MM.1S (cell line): ENCODE measurements at regions not wholly inside any gene's neighbourhood (a gene's known extent, or its start where the extent isn't known, plus 50 kb on each side); places are given as distances from the start of the nearest gene placed in this dataset.

Source experiments
- DNase-seq: peaks from one replicate; pipeline ENCODE4 v3.0.0-alpha.2; 2015
- H2AFZ ChIP-seq: fragments of 300-600 bp; sonication (generic); 2 replicates; pipeline ENCODE4 v1.6.0; 2016; ENCODE audit warnings: antibody characterized with exemption, low read length
- H3F3A ChIP-seq: fragments of 300-600 bp; sonication (generic); 2 replicates; pipeline ENCODE4 v1.6.1; 2016; ENCODE audit warnings: mild to moderate bottlenecking, antibody characterized with exemption, low read length, moderate library complexity, mixed read lengths; ENCODE audit not compliant: insufficient read depth
- H3K27ac ChIP-seq: fragments of 300-600 bp; sonication (generic); 2 replicates; pipeline ENCODE4 v1.5.1; 2016; ENCODE audit warnings: mild to moderate bottlenecking, low read length
- H3K27me3 ChIP-seq: fragments of 300-600 bp; sonication (generic); replicated peaks from 2 replicates; pipeline ENCODE4 v1.6.0; 2016; ENCODE audit warnings: low read length; ENCODE audit not compliant: insufficient read depth
- H3K36me3 ChIP-seq: fragments of 300-600 bp; sonication (generic); replicated peaks from 2 replicates; pipeline ENCODE4 v1.6.1; 2016; ENCODE audit warnings: mild to moderate bottlenecking, low read length, mixed read lengths; ENCODE audit not compliant: insufficient read depth
- H3K4me1 ChIP-seq: fragments of 300-600 bp; sonication (generic); 2 replicates; pipeline ENCODE4 v1.6.1; 2016; ENCODE audit warnings: low read length, mixed read lengths
- H3K4me2 ChIP-seq: fragments of 300-600 bp; sonication (generic); 2 replicates; pipeline ENCODE4 v1.6.0; 2016; ENCODE audit warnings: low read depth, low read length
- H3K4me3 ChIP-seq: fragments of 300-600 bp; sonication (generic); 2 replicates; pipeline ENCODE4 v1.5.1; 2016; ENCODE audit warnings: low read length, mixed read lengths
- H3K79me2 ChIP-seq: fragments of 300-600 bp; sonication (generic); 2 replicates; pipeline ENCODE4 v1.6.1; 2016; ENCODE audit warnings: mixed run types, low read length, mixed read lengths
- H3K9ac ChIP-seq: fragments of 300-600 bp; sonication (generic); 2 replicates; pipeline ENCODE4 v1.6.1; 2016; ENCODE audit warnings: low read length, mixed read lengths
- H3K9me2 ChIP-seq: fragments of 300-600 bp; sonication (generic); replicated peaks from 2 replicates; pipeline ENCODE4 v1.6.1; 2016; ENCODE audit warnings: mild to moderate bottlenecking, low read length, mixed read lengths; ENCODE audit not compliant: insufficient read depth
- H3K9me3 ChIP-seq: fragments of 300-600 bp; sonication (generic); replicated peaks from 2 replicates; pipeline ENCODE4 v1.6.1; 2016; ENCODE audit warnings: mild to moderate bottlenecking, low read length, mixed read lengths; ENCODE audit not compliant: insufficient read depth
- H4K20me1 ChIP-seq: fragments of 300-600 bp; sonication (generic); 2 replicates; pipeline ENCODE4 v1.6.1; 2016; ENCODE audit warnings: mild to moderate bottlenecking, low read length, moderate library complexity, mixed read lengths; ENCODE audit not compliant: insufficient read depth
- CTCF ChIP-seq: fragments of 300-600 bp; sonication (generic); IDR thresholded peaks from 2 replicates; pipeline ENCODE4 v1.5.1; 2016; ENCODE audit warnings: antibody characterized with exemption, low read length, mixed read lengths
- EZH2 ChIP-seq: fragments of 300-600 bp; sonication (generic); optimal IDR thresholded peaks from 2 replicates; pipeline ENCODE3; 2017; ENCODE audit warnings: low read depth, mild to moderate bottlenecking, antibody characterized with exemption, low read length, mixed read lengths
- EZH2phosphoT487 ChIP-seq: fragments of 300-600 bp; sonication (generic); IDR thresholded peaks from 2 replicates; pipeline ENCODE4 v1.6.1; 2018; ENCODE audit warnings: antibody characterized with exemption, low read length

DNA sequence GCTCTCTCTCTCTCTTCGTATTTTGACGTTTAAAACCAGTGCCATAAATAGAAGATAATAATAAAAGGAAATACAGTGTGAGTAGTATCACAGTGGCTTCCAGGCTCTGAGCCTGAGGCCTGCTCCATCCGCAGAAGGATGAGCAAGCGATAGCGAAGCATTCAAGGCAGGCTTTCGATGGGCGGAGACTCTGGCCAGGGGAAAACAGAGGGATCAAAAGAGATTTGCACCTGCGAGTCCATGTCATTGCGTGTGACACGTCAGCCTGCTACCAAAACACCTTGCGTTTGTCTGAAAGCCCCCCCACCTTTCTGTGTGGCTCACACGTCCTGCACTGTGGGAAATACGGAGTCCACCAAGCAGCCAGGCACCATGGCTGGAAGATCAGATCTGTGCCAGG is 377.3 kb upstream of the SULF2 start:
- Histone ChIP-seq H3K27me3 (no peaks in the 10 kb centered on the region), H3K27ac (no peak overlapping the region), H3K4me3 (no peak overlapping the region), H4K20me1 (no peaks in the 10 kb centered on the region), H3K9me2 (no peaks in the 10 kb centered on the region), H3K36me3 (no peaks in the 10 kb centered on the region), H3K4me1 (no peaks in the 10 kb centered on the region), H3F3A (no peaks in the 10 kb centered on the region), H2AFZ (no peak overlapping the region), H3K79me2 (no peaks in the 10 kb centered on the region), H3K4me2 (no peak overlapping the region), H3K9me3 (no peaks in the 10 kb centered on the region), H3K9ac (no peak overlapping the region)
- TF ChIP-seq EZH2 = no peak
- TF ChIP-seq CTCF = no peak
- no peak for TF ChIP-seq EZH2phosphoT487
- DNase-seq = no peak

GRCh38 chr20:48159145-48160008 is 374.1 kb upstream of the SULF2 start:
- DNase-seq = no peak
- TF ChIP-seq EZH2 (no peak), EZH2phosphoT487 (no peak), CTCF (no peak)
- no peaks in the 10 kb centered on the region for H4K20me1 ChIP-seq

GRCh38 chr20:48158014-48158413 is 372.7 kb upstream of the SULF2 start:
- no peaks in the 10 kb centered on the region for H3K27me3 ChIP-seq
- no peak overlapping the region for H3K4me3 ChIP-seq
- DNase-seq = no peak
- H3K27ac ChIP-seq = no peak overlapping the region
- H3K4me1 ChIP-seq = no peaks in the 10 kb centered on the region
- H3K9ac ChIP-seq = no peak overlapping the region
- no peaks in the 10 kb centered on the region for H4K20me1 ChIP-seq
- no peak overlapping the region for H2AFZ ChIP-seq
- no peak overlapping the region for H3K4me2 ChIP-seq
- no peaks in the 10 kb centered on the region for H3K36me3 ChIP-seq
- H3K79me2 ChIP-seq = no peaks in the 10 kb centered on the region
- no peaks in the 10 kb centered on the region for H3K9me3 ChIP-seq
- no peaks in the 10 kb centered on the region for H3F3A ChIP-seq
- no peak for TF ChIP-seq EZH2
- TF ChIP-seq EZH2phosphoT487 = no peak
- no peak for TF ChIP-seq CTCF
- no peaks in the 10 kb centered on the region for H3K9me2 ChIP-seq

More at GRCh38 chr20:48159145-48160008, 374.1 kb upstream of the SULF2 start:
- H3K4me2 ChIP-seq = no peak overlapping the region
- H3K79me2 ChIP-seq = no peaks in the 10 kb centered on the region
- no peaks in the 10 kb centered on the region for H3K4me1 ChIP-seq
- no peak overlapping the region for H3K4me3 ChIP-seq
- no peak overlapping the region for H3K9ac ChIP-seq
- H3K27me3 ChIP-seq = no peaks in the 10 kb centered on the region
- no peaks in the 10 kb centered on the region for H3F3A ChIP-seq
- no peaks in the 10 kb centered on the region for H3K9me3 ChIP-seq
- no peaks in the 10 kb centered on the region for H3K9me2 ChIP-seq
- no peaks in the 10 kb centered on the region for H3K36me3 ChIP-seq
- no peak overlapping the region for H3K27ac ChIP-seq
- no peak overlapping the region for H2AFZ ChIP-seq
